PC-9 (cell line): ENCODE measurements at regions not wholly inside any gene's neighbourhood (a gene's known extent, or its start where the extent isn't known, plus 50 kb on each side); places are given as distances from the start of the nearest gene placed in this dataset.

Experiments
- EZH2 ChIP-seq: fragments of 200-600 bp; sonication (generic); IDR thresholded peaks from 2 replicates; pipeline ENCODE4 v1.8.0; 2017; ENCODE audit warnings: antibody characterized with exemption, low read depth
- TF ChIP-seq, protein P1 (sequence below): fragments of 200-600 bp; sonication (generic); conservative IDR thresholded peaks from 2 replicates; pipeline ENCODE4 v1.6.1; 2017; ENCODE audit warnings: mixed run types, antibody characterized with exemption, mild to moderate bottlenecking, moderate library complexity

DNA sequence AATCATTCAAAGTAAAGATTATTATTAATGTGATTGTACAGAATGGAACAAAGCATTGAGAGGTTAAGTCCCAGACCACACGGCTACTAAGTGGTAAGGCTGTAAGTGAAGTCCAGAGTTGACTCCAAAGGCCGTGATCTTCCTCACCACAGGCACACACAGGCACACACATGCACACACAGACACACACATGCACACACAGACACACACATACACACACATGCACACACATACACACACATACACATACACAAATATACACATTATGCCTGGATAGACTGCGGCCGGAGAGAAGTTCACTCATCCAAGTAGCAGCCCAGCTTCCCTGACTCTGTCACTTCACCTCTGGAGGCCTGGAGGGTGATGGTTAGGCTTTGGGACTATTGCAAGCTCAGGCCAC, 121.9 kb downstream of the HLX start:
- TF ChIP-seq EZH2 = no peak
- TF ChIP-seq, protein P1, sequence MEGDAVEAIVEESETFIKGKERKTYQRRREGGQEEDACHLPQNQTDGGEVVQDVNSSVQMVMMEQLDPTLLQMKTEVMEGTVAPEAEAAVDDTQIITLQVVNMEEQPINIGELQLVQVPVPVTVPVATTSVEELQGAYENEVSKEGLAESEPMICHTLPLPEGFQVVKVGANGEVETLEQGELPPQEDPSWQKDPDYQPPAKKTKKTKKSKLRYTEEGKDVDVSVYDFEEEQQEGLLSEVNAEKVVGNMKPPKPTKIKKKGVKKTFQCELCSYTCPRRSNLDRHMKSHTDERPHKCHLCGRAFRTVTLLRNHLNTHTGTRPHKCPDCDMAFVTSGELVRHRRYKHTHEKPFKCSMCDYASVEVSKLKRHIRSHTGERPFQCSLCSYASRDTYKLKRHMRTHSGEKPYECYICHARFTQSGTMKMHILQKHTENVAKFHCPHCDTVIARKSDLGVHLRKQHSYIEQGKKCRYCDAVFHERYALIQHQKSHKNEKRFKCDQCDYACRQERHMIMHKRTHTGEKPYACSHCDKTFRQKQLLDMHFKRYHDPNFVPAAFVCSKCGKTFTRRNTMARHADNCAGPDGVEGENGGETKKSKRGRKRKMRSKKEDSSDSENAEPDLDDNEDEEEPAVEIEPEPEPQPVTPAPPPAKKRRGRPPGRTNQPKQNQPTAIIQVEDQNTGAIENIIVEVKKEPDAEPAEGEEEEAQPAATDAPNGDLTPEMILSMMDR = no peak
